Psoas muscle (tissue), 7 donors: ENCODE measurements at regions not wholly inside any gene's neighbourhood (a gene's known extent, or its start where the extent isn't known, plus 50 kb on each side); places are given as distances from the start of the nearest gene placed in this dataset.

ENCODE experiments used
- ATAC-seq, 4 donors: fragments of 200-7000 bp; cut with Tn5 transposase; one replicate each; pipeline ENCODE4 v1.9.1; 2020; ENCODE audit warnings: moderate library complexity in 3 of 4, mild to moderate bottlenecking in 2 of 4
- DNase-seq, 2 donors: peaks; one replicate each; pipeline ENCODE4 v3.0.0-alpha.2; 2020
- H3K27ac ChIP-seq: fragments of 200-600 bp; one replicate; pipeline ENCODE4 v1.8.0; 2022
- H3K27me3 ChIP-seq, 3 donors: fragments of 200-600 bp in 1 of 3; one replicate each; pipeline versions ENCODE4 v1.6.1 to v1.8.0; 2013 to 2022; ENCODE audit warnings: low read length in 2 of 3, mild to moderate bottlenecking in 2 of 3, moderate library complexity in 1 of 3; ENCODE audit not compliant: insufficient read depth in 3 of 3
- H3K36me3 ChIP-seq, 2 donors: fragments of 200-600 bp in 1 of 2; one replicate each; pipeline versions ENCODE4 v1.6.1 to v1.8.0; 2013 to 2022; ENCODE audit warnings: low read depth in 1 of 2, mild to moderate bottlenecking in 1 of 2, moderate library complexity in 1 of 2; ENCODE audit not compliant: insufficient read depth in 1 of 2
- H3K4me1 ChIP-seq: fragments of 200-600 bp; one replicate; pipeline ENCODE4 v1.8.0; 2022
- H3K4me3 ChIP-seq: fragments of 200-600 bp; one replicate; pipeline ENCODE4 v1.8.0; 2022; ENCODE audit warnings: mild to moderate bottlenecking
- H3K9me3 ChIP-seq: fragments of 200-600 bp; one replicate; pipeline ENCODE4 v1.8.0; 2022
- CTCF ChIP-seq: fragments of 200-600 bp; IDR thresholded peaks from one replicate; pipeline ENCODE4 v1.8.0; 2022; ENCODE audit warnings: antibody characterized with exemption
- WGBS, 3 donors: extraction: QIAGEN DNeasy Blood & Tissue Kit; methylation state at CpG; one replicate each; pipeline versions ENCODE4 v1.1.6 to v1.1.7; 2013; 5-methylcytosine and 5-hydroxymethylcytosine counted together
- intact Hi-C, 2 donors: fragments of 100-400 bp; cut with DNase I; formaldehyde crosslinking; loops; one replicate each; pipeline versions ENCODE4 v1.11.0 to v1.14.2; 2022
- donor health status: healthy with polysubstance abuse.
- donor health status: DM: no; HTN: no; CAD: no; lungs with moderate emphysema.
- donor health status: Bipolar disorder and iron deficiency.
- donor health status: healthy.
- donor health status: DM: yes; HTN: yes; CAD: no.
- donor health status: DM: no; HTN: no; CAD: no.
- donor health status: DM: yes; HTN: yes; CAD: no.

- 53 to 69% (median 55%) methylated on average over 1 of the region's 1 CpG for WGBS, 3 donors
- Histone ChIP-seq H3K4me1 (no peaks in the 10 kb centered on the region), H3K4me3 (no peak overlapping the region), H3K36me3 (no peaks in the 10 kb centered on the region), H3K27ac (no peak overlapping the region), H3K27me3 (no peaks in the 10 kb centered on the region), H3K9me3 (no peaks in the 10 kb centered on the region)
- intact Hi-C loops, result no loop called here
- no peak for TF ChIP-seq CTCF
- ATAC-seq (no peak), DNase-seq (no peak)
Measured at GRCh38 chr3:168183774-168184173, 88.0 kb upstream of the GOLIM4 start.

GRCh38 chr3:168168743-168169142 lies 73.0 kb upstream of the GOLIM4 start:
- H3K27ac ChIP-seq, result no peak overlapping the region
- H3K4me3 ChIP-seq, result no peak overlapping the region
- no peaks in the 10 kb centered on the region for H3K36me3 ChIP-seq
- peaks cover 5% of the 10 kb centered on the region for H3K4me1 ChIP-seq
- intact Hi-C loops, result loop anchor here in 1 of 2 donors (10.0 kb wide), 1 partner anchor 244 kb away; no protein-coding TSS in a partner anchor
- no peak for TF ChIP-seq CTCF
- WGBS, 3 donors, result 74 to 82% (median 80%) methylated on average over 3 of the region's 3 CpGs
- ATAC-seq (no peak), DNase-seq (no peak)
- H3K9me3 ChIP-seq, result no peaks in the 10 kb centered on the region
- H3K27me3 ChIP-seq, result peaks cover 0 to 2% (median 0%) of the 10 kb centered on the region in 3 donors

- DNase-seq, result peak in 1 of 2 donors; percentile 25
- peak overlapping the region; percentile 39 for H3K4me3 ChIP-seq
- no peak overlapping the region for H3K27ac ChIP-seq
Measured at GRCh38 chr3:168165390-168166269, 69.9 kb upstream of the GOLIM4 start.

GRCh38 chr3:168162172-168162571 lies 66.4 kb upstream of the GOLIM4 start:
- H3K27ac ChIP-seq, result no peak overlapping the region
- no peak for TF ChIP-seq CTCF
- H3K36me3 ChIP-seq, result no peaks in the 10 kb centered on the region
- H3K4me3 ChIP-seq, result no peak overlapping the region
- H3K9me3 ChIP-seq, result no peaks in the 10 kb centered on the region
- H3K4me1 ChIP-seq, result peaks cover 5% of the 10 kb centered on the region
- ATAC-seq (peak in 2 of 4 donors; percentile 42 to 43), DNase-seq (no peak)
- 19 to 27% (median 20%) methylated on average over 1 of the region's 1 CpG for WGBS, 3 donors
- intact Hi-C loops, result loop anchor here (2.0 to 10.0 kb wide), 3 partner anchors 65 to 237 kb away; partner anchors contain the start of gene GOLIM4 (in 1 of the 2)
- no peaks in the 10 kb centered on the region for H3K27me3 ChIP-seq

More at GRCh38 chr3:168165390-168166269, 69.9 kb upstream of the GOLIM4 start:
- H3K27me3 ChIP-seq, result no peaks in the 10 kb centered on the region
- 8 to 14% (median 10%) methylated on average over 6 of the region's 6 CpGs for WGBS, 3 donors
- intact Hi-C loops, result loop anchor here in 1 of 2 donors (1.0 to 10.0 kb wide), 2 partner anchors 118 to 241 kb away; no protein-coding TSS in a partner anchor
- H3K4me1 ChIP-seq, result peaks cover 5% of the 10 kb centered on the region
- peak; percentile 78 for TF ChIP-seq CTCF
- ATAC-seq, result peak; percentile 58 to 95 (median 76)
- H3K36me3 ChIP-seq, result no peaks in the 10 kb centered on the region
- H3K9me3 ChIP-seq, result no peaks in the 10 kb centered on the region
